Epidermal melanocyte (primary cell): ENCODE measurements at regions not wholly inside any gene's neighbourhood (a gene's known extent, or its start where the extent isn't known, plus 50 kb on each side); places are given as distances from the start of the nearest gene placed in this dataset.
"Not testable (repeated sequence)": the region's sequence is repeated elsewhere in the genome, so short reads cannot be mapped to it uniquely, and the experiment has no call there.

Source experiments
- DNase-seq: peaks from one replicate; pipeline ENCODE4 v3.0.0; 2011; ENCODE audit warnings: low spot score; ENCODE audit not compliant: insufficient read length

GRCh38 chr3:74420538-74421124, 193.8 kb downstream of the CNTN3 start:
- no peak for DNase-seq

DNA sequence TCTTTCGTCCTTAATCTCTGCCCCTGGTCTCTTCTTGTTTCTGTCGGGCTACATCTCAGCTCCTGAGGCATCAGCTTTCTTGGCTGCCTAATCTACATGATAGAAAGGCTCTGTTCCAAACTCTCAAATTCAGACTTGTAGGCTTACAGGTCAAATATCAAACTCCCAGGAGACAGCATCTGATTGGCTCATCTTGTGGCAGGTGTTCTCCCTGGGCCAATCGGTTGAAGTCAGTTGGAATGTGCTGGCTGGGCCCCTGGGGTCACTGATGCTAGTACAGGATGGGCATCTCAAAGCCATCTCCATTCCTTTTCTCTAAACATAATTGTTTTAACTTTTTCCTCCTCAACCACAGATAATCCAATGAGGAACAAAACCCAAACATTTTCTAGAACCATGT, 198.7 kb downstream of the CNTN3 start:
- DNase-seq = no peak

DNA sequence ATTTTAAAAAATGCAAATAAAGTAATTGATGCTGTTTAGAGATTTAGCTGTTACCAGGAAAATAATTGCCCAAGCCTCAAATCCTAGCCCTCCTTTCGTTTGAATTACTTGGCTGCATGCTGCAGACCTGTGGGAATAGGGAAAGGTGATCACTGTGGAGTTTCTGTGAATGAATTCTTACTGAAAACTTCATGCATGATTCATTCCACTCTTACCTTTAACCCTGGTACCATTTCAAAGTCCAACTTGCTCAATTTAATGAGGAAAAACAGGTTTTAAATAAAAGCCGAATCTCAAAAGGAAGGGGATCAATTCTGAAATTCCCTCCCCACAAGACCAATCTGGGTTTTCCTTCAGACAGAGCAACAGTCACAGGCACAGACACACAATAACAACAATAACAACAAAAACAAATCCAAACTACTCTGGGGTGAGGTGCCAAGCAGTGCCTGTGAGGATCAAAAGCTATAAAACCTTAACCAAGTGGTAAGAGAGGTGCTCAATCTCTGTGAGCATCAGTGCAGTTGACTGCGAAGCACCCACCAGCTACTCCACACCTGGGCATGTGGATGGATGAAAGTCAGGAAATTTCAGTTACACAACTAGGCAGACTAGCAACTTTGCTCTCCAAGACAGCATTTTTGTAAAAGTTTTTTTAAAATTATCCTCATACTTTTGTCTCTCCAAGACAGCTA, 200.8 kb downstream of the CNTN3 start:
- DNase-seq = no peak

GRCh38 chr3:74410276-74410941, 204.1 kb downstream of the CNTN3 start:
- no peak for DNase-seq

GRCh38 chr3:74409066-74409465, 205.4 kb downstream of the CNTN3 start:
- no peak for DNase-seq

DNA sequence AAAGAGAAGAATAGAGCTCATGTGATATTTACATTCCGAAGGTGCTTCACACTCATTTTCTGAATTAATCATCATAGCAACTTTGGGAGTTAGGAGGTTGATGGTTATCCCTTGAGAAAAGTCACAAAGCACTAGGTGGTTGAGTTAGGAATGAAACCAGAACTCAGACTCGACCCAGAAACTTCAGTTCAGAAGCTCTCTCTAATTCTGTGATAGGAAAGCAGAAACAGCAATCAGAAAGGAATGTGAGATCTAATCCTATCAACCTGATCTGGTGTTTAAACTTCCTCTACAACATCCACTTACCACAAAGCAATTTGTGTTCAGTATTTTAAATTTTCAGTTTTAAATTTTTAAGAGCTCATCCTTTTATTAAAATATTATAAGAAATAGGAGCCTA, 211.2 kb downstream of the CNTN3 start:
- no peak for DNase-seq

GRCh38 chr3:74402821-74403220, 211.6 kb downstream of the CNTN3 start:
- no peak for DNase-seq

GRCh38 chr3:74393426-74393825, 221.0 kb downstream of the CNTN3 start:
- DNase-seq = no peak

GRCh38 chr3:74390121-74390877, 224.2 kb downstream of the CNTN3 start:
- DNase-seq = no peak

DNA sequence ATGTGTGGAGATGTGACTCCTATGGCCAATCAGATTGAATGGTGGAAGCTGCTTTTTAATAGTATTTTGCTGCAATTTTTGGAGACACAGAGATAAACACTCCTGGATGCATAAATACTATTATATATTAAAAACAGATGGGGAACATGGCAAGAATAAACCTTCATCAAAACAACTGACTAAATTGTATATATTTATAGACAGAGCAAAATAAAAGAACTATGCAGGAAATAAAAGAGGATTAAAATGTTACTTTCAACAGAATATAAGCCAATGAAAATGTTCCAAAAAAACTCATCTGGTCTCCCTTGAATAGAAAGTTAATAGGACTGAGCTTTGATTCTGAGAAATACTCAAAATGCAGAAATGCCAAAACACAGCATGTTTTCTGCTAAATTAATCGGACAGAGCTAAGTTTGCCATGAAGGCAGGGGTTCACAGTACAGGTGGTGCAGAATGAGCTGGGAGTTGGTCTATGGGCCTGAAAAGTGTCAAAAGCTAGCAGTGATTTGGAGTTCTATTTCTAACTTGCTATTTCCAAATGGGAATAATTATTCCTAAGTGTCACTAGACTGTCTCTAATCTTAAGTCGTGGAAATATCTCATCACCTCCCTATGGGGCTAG, 227.2 kb downstream of the CNTN3 start:
- DNase-seq = no peak

- DNase-seq = no peak
Observed at GRCh38 chr3:74384159-74384558, 230.3 kb downstream of the CNTN3 start.

- no peak for DNase-seq
Observed at GRCh38 chr3:74377669-74378068, 236.8 kb downstream of the CNTN3 start.

- not testable (repeated sequence) for DNase-seq
Observed at GRCh38 chr3:74376323-74376722, 238.1 kb downstream of the CNTN3 start.

GRCh38 chr3:74375653-74376052, 238.8 kb downstream of the CNTN3 start:
- DNase-seq = no peak

GRCh38 chr3:74372743-74373142, 241.7 kb downstream of the CNTN3 start:
- DNase-seq = no peak

DNA sequence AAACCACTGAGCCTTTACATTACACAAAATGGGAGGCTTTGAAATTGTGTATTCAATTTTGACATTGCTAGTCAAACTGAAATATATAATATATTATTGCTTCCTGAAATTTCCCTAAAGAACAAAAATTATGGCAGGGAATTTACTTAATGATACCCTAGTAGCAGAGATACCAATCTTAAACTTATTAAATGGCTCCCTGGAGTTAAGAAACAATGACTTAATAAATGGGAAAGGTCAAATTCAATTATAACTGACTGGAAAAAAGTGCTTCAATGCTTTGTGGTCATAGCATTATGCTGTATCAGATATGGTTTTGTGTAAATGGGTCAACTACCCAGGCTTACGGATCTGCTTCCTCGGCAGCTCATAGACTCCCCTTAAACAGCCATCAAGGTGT, 244.1 kb downstream of the CNTN3 start:
- DNase-seq = no peak

- no peak for DNase-seq
Observed at GRCh38 chr3:74366331-74366730, 248.1 kb downstream of the CNTN3 start.

GRCh38 chr3:74363346-74363745, 251.1 kb downstream of the CNTN3 start:
- no peak for DNase-seq

DNA sequence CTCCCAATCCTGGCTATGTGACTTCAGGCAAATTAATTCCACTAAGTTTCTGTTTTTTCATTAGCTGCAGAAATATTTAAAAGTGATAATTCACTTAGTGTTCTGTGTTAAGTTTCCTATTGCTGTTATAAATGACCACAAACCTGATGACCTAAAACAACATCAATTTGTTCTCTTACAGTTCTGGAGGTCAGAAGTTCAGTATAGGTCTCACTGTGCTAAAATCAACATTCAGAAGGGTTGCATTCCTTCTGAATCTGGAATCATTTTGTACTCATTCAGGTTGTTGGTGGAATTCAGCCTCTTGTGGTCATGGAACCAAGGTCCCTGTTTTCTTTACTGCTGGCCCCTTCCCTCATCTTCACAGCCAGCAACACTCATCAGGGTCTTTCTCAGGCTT, 254.1 kb downstream of the CNTN3 start:
- DNase-seq = no peak

GRCh38 chr3:74357881-74358280, 256.6 kb downstream of the CNTN3 start:
- no peak for DNase-seq

GRCh38 chr3:74353039-74353438, 261.4 kb downstream of the CNTN3 start:
- no peak for DNase-seq

- no peak for DNase-seq
Observed at GRCh38 chr3:74352166-74352565, 262.3 kb downstream of the CNTN3 start.
